Activated CD4-positive, alpha-beta T cell treated with anti-CD3 and anti-CD28 coated beads, Interleukin-2, Interleukin-6, amounts not matched to agents 100 ng/mL and 50 ng/mL, durations not matched to agents 16 hours and 8 hours (primary cell): ENCODE measurements at regions not wholly inside any gene's neighbourhood (a gene's known extent, or its start where the extent isn't known, plus 50 kb on each side); places are given as distances from the start of the nearest gene placed in this dataset.
"Not testable (repeated sequence)": the region's sequence is repeated elsewhere in the genome, so short reads cannot be mapped to it uniquely, and the experiment has no call there.

Source experiments
- DNase-seq: peaks from one replicate; pipeline ENCODE4 v3.0.0-alpha.2; 2020

- peak; percentile 14 for DNase-seq
Observed at GRCh38 chr3:155995525-155996370, 124.6 kb upstream of the KCNAB1 start.

GRCh38 chr3:155996882-155997281 lies 123.5 kb upstream of the KCNAB1 start:
- DNase-seq: no peak

- DNase-seq: not testable (repeated sequence)
Observed at GRCh38 chr3:155998173-155998572, 122.2 kb upstream of the KCNAB1 start.

- DNase-seq: no peak
Observed at GRCh38 chr3:156005736-156006135, 114.6 kb upstream of the KCNAB1 start.

- no peak for DNase-seq
Observed at GRCh38 chr3:156010829-156011228, 109.5 kb upstream of the KCNAB1 start.

- DNase-seq: no peak
Observed at GRCh38 chr3:156014489-156014888, 105.9 kb upstream of the KCNAB1 start.

- DNase-seq: no peak
Observed at GRCh38 chr3:156016902-156017301, 103.5 kb upstream of the KCNAB1 start.

- no peak for DNase-seq
Observed at GRCh38 chr3:156017352-156018030, 102.9 kb upstream of the KCNAB1 start.

GRCh38 chr3:156024904-156025533 lies 95.4 kb upstream of the KCNAB1 start:
- DNase-seq: no peak

- no peak for DNase-seq
Observed at GRCh38 chr3:156029208-156029607, 91.2 kb upstream of the KCNAB1 start.

- no peak for DNase-seq
Observed at GRCh38 chr3:156030723-156031122, 89.7 kb upstream of the KCNAB1 start.

- DNase-seq: no peak
Observed at GRCh38 chr3:156033428-156033827, 87.0 kb upstream of the KCNAB1 start.

GRCh38 chr3:156035158-156035557 lies 85.2 kb upstream of the KCNAB1 start:
- DNase-seq: no peak

GRCh38 chr3:156036258-156037053 lies 83.9 kb upstream of the KCNAB1 start:
- no peak for DNase-seq

- no peak for DNase-seq
Observed at GRCh38 chr3:156037356-156037755, 83.0 kb upstream of the KCNAB1 start.

- DNase-seq: no peak
Observed at GRCh38 chr3:156038869-156039268, 81.5 kb upstream of the KCNAB1 start.

GRCh38 chr3:156040041-156040440 lies 80.3 kb upstream of the KCNAB1 start:
- DNase-seq: no peak

GRCh38 chr3:156041216-156041841 lies 79.0 kb upstream of the KCNAB1 start:
- not testable (repeated sequence) for DNase-seq

GRCh38 chr3:156041856-156042255 lies 78.5 kb upstream of the KCNAB1 start:
- DNase-seq: not testable (repeated sequence)

- peak; percentile 63 for DNase-seq
Observed at GRCh38 chr3:156043832-156044633, 76.3 kb upstream of the KCNAB1 start.

- no peak for DNase-seq
Observed at GRCh38 chr3:156044634-156044975, 75.8 kb upstream of the KCNAB1 start.

GRCh38 chr3:156048483-156048882 lies 71.9 kb upstream of the KCNAB1 start:
- not testable (repeated sequence) for DNase-seq
